Mononuclear cell (primary cell): ENCODE measurements at regions not wholly inside any gene's neighbourhood (a gene's known extent, or its start where the extent isn't known, plus 50 kb on each side); places are given as distances from the start of the nearest gene placed in this dataset.

Source experiments
- H3K27me3 ChIP-seq: 2 replicates; pipeline ENCODE4 v1.6.0; 2011; ENCODE audit warnings: low read length, control low read depth; ENCODE audit not compliant: insufficient read depth
- H3K4me1 ChIP-seq: 2 replicates; pipeline ENCODE4 v1.5.1; 2011; ENCODE audit warnings: mild to moderate bottlenecking, low read length, control low read depth; ENCODE audit not compliant: insufficient read depth
- H3K4me3 ChIP-seq: 2 replicates; pipeline ENCODE4 v1.5.1; 2011; ENCODE audit warnings: mild to moderate bottlenecking, low read length, moderate library complexity
- H3K9me3 ChIP-seq: 2 replicates; pipeline ENCODE4 v1.5.1; 2011; ENCODE audit warnings: low read depth, mild to moderate bottlenecking, control low read depth, low read length

DNA sequence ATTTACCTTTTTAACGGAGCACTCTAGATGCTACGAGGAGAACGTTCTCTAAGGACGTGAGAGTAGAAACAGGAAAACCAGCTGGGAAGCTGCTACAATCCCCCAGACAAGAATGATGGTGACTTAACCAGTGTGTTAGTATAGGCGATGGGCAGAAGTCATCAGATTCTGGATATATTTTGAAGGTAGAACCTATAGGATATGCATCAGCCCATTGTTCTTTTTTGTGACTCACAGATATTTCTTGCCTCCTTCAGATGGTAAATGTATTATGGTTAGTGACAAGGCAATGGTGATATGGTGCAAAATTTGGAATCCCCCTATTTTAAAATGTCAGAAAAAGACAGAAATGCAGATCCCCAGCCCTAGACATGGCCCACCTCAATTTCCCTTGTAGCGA is 258.2 kb downstream of the PHLDA1 start:
- Histone ChIP-seq H3K4me3 (no peak overlapping the region), H3K27me3 (no peaks in the 10 kb centered on the region), H3K4me1 (no peaks in the 10 kb centered on the region), H3K9me3 (no peaks in the 10 kb centered on the region)

GRCh38 chr12:75771023-75771422 is 259.6 kb upstream of the KRR1 start:
- Histone ChIP-seq H3K27me3 (no peaks in the 10 kb centered on the region), H3K9me3 (no peaks in the 10 kb centered on the region), H3K4me3 (no peak overlapping the region), H3K4me1 (no peaks in the 10 kb centered on the region)

DNA sequence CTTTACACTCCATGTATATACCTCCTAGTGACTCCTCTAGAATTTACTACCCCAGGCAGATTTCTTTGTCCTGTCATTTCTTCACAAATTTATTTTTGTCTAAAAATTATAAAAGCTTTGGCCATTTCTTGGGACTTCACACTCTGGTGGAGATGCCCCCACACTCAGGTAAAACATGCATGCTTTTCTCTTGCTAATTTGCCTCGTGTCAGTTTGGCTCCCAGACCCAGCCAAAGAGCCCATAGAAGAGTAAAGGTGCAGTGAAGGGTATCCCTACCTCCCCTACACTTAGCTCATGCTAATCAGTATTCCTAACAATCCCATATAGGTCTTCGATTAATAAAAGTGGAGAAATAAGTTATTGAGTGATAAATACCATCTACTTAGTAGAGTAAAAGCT is 256.5 kb upstream of the KRR1 start:
- Histone ChIP-seq H3K27me3 (no peaks in the 10 kb centered on the region), H3K9me3 (no peaks in the 10 kb centered on the region), H3K4me1 (no peaks in the 10 kb centered on the region), H3K4me3 (no peak overlapping the region)

DNA sequence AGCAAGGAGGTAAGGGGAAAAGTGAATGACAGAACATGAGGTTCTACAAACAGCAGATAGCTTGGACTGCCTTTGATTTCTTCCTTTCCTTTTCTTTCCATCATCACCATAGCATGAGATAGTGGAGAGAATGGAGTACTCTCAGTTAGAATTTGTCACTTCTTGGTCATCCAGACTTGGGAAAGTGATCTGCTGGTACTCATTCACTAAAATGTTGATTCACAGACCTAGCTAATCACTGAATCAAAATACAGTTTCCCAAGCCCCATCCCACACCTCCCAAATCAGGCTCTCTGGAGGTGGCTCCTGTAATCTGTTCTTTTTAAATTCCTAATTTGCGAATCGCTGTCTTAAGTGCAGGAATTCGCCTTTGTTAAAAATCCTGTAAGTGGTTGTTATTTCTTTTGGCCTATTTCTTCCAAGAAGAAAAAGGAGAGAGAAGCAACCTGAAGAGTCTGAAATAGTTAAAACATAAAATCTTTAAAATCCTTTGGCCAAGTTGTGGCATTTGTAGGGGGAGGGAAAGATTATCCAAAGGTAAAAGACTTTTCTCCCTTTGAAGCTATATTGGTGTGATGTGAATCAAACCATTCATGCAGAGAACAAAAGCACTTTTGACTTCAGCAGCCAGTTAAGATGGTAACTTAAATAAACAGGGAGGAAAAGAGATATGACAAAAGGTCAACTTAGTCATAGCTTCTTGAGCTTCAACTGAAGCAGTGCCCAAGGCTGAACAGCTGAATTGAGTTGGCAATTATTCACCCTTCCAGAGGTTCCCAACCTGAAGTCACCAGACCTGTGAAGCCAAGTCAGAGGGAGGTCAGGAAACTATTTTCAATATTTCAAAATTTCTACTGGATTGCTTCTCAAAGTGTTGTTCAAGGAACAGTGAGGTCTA is 255.1 kb upstream of the KRR1 start:
- H3K4me1 ChIP-seq: no peaks in the 10 kb centered on the region
- no peaks in the 10 kb centered on the region for H3K9me3 ChIP-seq
- no peak overlapping the region for H3K4me3 ChIP-seq
- no peaks in the 10 kb centered on the region for H3K27me3 ChIP-seq

DNA sequence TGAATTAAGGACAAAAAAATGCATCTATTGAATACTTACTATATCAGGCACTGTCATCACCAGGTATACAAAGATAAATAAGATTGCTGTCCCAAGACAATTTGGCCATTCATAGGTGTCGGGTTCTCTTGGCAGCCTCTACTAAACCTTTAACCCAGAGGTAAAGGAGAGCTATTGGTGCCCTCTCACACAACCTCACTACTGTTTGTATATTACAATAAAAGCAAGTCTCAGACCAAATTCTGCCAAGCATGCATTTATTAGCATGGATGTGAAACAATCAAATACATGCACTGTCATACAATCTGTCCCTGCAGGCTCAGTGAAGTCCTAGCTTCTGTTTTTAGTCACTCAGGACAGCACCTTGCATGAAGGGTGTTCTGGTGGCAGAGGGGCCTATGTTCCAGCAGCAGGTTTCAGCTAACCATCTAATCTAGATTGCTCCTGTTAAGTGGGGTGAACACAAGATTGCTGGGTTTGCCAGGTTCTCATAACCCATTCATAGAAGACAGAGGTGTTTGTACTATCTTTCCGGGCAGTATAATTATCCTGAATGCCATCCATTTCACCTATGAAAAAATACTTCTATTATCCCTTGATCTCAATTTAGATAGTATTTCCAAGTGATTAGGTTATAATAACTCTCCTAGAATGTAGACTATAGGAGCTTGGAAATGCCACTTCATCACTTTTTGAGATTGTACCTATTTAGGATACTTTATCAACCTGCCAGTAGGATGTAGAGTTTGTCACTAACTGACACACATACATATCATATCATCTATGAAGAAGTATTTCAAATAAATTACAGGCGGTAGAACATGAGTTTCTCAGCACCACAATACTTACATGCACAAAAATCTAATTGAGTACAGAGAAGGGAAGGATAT is 254.0 kb upstream of the KRR1 start:
- H3K4me1 ChIP-seq: no peaks in the 10 kb centered on the region
- no peaks in the 10 kb centered on the region for H3K9me3 ChIP-seq
- no peaks in the 10 kb centered on the region for H3K27me3 ChIP-seq
- H3K4me3 ChIP-seq: no peak overlapping the region

DNA sequence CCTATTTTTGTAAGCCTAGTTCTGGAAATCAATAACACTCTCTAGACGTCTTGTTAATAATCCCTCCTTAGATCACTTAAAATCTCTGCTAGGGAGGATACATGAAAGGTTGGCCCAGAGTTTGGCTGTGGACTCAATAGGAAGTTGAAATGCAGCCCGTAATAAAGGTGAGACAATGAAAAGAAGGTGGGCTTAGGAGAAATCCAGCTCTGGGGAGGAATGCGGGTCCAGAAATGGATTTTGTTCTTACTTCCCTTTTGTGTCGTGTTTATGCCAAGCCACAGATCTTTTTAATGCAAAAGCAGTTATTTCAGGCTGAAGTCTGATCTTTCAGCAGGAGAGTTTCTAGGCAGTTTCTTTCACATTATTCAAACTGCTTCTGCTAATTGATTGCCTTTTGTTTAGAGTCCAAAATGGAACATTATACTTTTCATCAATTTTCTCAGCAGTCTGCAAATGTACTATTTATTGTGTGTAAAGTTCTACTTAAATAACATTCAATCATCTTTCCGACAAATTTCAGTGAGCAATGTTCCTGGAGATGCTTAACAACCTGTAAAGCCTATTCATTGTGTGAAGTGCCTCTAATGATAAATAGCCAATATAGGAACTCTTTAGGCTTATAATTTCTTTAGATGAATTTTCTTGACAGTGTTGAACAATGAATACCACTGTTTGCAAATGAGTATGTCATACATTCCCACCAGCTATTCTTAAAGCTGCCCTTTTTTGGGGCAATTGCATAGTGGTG is 252.9 kb upstream of the KRR1 start:
- Histone ChIP-seq H3K9me3 (no peaks in the 10 kb centered on the region), H3K27me3 (no peaks in the 10 kb centered on the region), H3K4me3 (no peak overlapping the region), H3K4me1 (no peaks in the 10 kb centered on the region)

GRCh38 chr12:75760573-75761294 is 249.3 kb upstream of the KRR1 start:
- H3K4me1 ChIP-seq: no peaks in the 10 kb centered on the region
- H3K9me3 ChIP-seq: no peaks in the 10 kb centered on the region
- H3K4me3 ChIP-seq: no peak overlapping the region
- H3K27me3 ChIP-seq: no peaks in the 10 kb centered on the region

DNA sequence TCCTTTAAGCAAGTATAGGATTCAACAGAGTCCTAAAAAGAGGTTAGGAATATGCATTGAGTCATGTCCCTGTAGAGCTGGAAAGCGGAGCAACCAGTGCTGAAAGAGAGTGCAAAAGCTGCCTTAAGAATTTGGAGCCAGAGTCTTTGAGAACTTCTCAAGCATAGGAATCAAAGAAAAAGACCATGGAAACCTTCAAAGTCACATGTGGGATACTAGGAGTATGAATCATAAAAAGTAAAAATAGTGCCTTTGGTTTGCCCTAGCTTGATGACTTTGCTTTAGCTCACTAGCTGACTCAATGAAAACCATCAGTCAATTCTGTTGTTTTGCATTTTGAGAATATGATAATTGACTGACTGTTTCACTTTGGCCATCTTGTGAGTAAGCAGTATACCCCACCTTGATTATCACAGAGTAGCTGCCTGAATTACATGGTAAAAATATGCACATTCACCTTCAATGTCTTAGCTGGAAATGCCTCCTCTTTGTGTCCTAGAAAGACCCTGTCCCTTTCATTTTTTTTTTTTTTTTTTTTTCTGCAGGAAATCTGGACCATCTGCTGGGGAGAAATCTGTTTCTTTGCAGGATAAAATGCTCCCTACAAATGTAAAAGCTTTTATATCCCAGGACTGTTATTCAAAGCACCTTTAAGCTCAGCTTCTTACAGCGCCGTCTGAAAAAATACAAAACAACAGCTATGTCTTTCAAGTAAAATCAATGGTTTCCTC is 248.6 kb upstream of the KRR1 start:
- Histone ChIP-seq H3K27me3 (no peaks in the 10 kb centered on the region), H3K4me3 (no peak overlapping the region), H3K9me3 (no peaks in the 10 kb centered on the region), H3K4me1 (no peaks in the 10 kb centered on the region)

DNA sequence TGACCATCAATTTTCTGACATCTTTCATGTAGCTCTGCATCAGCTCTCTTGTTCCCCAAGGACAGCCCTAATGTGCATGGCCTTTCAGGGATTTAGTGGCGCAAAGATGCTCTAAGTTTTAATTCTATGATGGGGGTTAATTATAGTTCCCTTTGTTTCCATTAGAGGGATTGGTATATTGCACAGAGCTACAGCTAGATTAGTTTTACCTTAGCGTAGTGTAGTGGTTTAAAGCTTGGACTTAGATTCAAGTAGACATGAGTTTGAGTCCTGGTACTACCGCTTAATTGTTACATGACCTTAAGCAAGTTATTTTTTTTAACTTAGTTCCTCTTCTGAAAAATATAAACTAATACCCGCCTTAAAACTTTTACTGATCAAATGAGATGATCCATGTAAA is 247.8 kb upstream of the KRR1 start:
- H3K27me3 ChIP-seq: no peaks in the 10 kb centered on the region
- no peaks in the 10 kb centered on the region for H3K4me1 ChIP-seq
- no peak overlapping the region for H3K4me3 ChIP-seq
- H3K9me3 ChIP-seq: no peaks in the 10 kb centered on the region

GRCh38 chr12:75756771-75757170 is 245.4 kb upstream of the KRR1 start:
- no peaks in the 10 kb centered on the region for H3K27me3 ChIP-seq
- H3K4me3 ChIP-seq: no peak overlapping the region
- H3K4me1 ChIP-seq: no peaks in the 10 kb centered on the region
- H3K9me3 ChIP-seq: no peaks in the 10 kb centered on the region

- Histone ChIP-seq H3K4me3 (no peak overlapping the region), H3K27me3 (no peaks in the 10 kb centered on the region), H3K9me3 (no peaks in the 10 kb centered on the region), H3K4me1 (no peaks in the 10 kb centered on the region)
Observed at GRCh38 chr12:75756111-75756510, 244.7 kb upstream of the KRR1 start.

GRCh38 chr12:75754698-75755097 is 243.3 kb upstream of the KRR1 start:
- Histone ChIP-seq H3K9me3 (no peaks in the 10 kb centered on the region), H3K4me1 (no peaks in the 10 kb centered on the region), H3K27me3 (no peaks in the 10 kb centered on the region), H3K4me3 (no peak overlapping the region)

DNA sequence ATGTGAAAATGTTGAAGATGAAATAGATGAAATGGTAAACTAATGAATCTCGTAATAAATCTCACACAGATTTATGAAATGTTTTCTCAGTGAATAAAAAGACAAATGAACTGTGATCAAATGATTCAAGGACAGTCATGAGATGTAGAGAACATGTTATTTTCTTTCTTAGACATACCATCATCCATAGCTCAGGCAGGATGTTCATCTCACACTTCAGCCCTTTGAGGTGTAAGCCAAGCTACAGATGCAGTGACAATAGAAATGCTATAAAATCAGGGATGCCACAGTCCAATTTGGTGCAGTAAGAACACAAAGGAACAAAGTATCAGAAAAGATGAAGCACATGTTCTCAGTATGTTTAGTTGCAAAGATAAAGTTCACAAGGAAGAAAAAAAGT is 242.7 kb upstream of the KRR1 start:
- Histone ChIP-seq H3K27me3 (no peaks in the 10 kb centered on the region), H3K4me1 (no peaks in the 10 kb centered on the region), H3K9me3 (no peaks in the 10 kb centered on the region)

More for the DNA sequence above, 242.7 kb upstream of the KRR1 start:
- H3K4me3 ChIP-seq: no peak overlapping the region
